Neural cell (in vitro differentiated cells): ENCODE measurements at regions not wholly inside any gene's neighbourhood (a gene's known extent, or its start where the extent isn't known, plus 50 kb on each side); places are given as distances from the start of the nearest gene placed in this dataset.

Experiments used
- H2AFZ ChIP-seq: fragments of 200-600, 300-800 bp; sonication (generic), shearing (Covaris generic); 2 replicates; pipeline ENCODE4 v1.6.0; 2014; ENCODE audit warnings: low read depth, mild to moderate bottlenecking, antibody characterized with exemption, low read length, moderate library complexity
- H3F3A ChIP-seq: fragments of 200-600 bp; shearing (Covaris generic); 2 replicates; pipeline ENCODE4 v1.6.1; 2016; ENCODE audit warnings: mild to moderate bottlenecking, moderate library complexity, mixed read lengths, antibody characterized with exemption, low read length; ENCODE audit not compliant: insufficient read depth, poor library complexity, severe bottlenecking
- H3K27ac ChIP-seq: fragments of 200-600, 300-800 bp; sonication (generic), shearing (Covaris generic); 2 replicates; pipeline ENCODE4 v1.5.1; 2014; ENCODE audit warnings: mild to moderate bottlenecking, low read length, moderate library complexity
- H3K27me3 ChIP-seq: fragments of 300-800, 200-600 bp; sonication (generic), shearing (Covaris generic); 2 replicates; pipeline ENCODE4 v1.6.0; 2014; ENCODE audit warnings: mild to moderate bottlenecking, low read depth, low read length, moderate library complexity; ENCODE audit not compliant: insufficient read depth
- H3K36me3 ChIP-seq: fragments of 300-800, 200-600 bp; sonication (generic), shearing (Covaris generic); 2 replicates; pipeline ENCODE4 v1.5.1; 2014; ENCODE audit warnings: mild to moderate bottlenecking, antibody characterized with exemption, low read length, moderate library complexity; ENCODE audit not compliant: insufficient read depth
- H3K4me2 ChIP-seq: fragments of 300-800, 200-600 bp; sonication (generic), shearing (Covaris generic); 2 replicates; pipeline ENCODE4 v1.6.0; 2014; ENCODE audit warnings: mild to moderate bottlenecking, low read length
- H3K4me3 ChIP-seq: fragments of 300-800, 200-600 bp; sonication (generic), shearing (Covaris generic); 2 replicates; pipeline ENCODE4 v1.5.1; 2014; ENCODE audit warnings: mild to moderate bottlenecking, low read length, moderate library complexity
- H3K79me2 ChIP-seq: fragments of 200-600 bp; shearing (Covaris generic); replicated peaks from 2 replicates; pipeline ENCODE4 v1.6.0; 2014; ENCODE audit warnings: mild to moderate bottlenecking, low read length, moderate library complexity; ENCODE audit not compliant: insufficient read depth
- H3K9ac ChIP-seq: fragments of 300-800, 200-600 bp; sonication (generic), shearing (Covaris generic); 2 replicates; pipeline ENCODE4 v1.6.1; 2016; ENCODE audit warnings: mild to moderate bottlenecking, low read length, mixed read lengths
- H3K9me2 ChIP-seq: fragments of 200-600 bp; shearing (Covaris generic); 2 replicates; pipeline ENCODE4 v1.6.1; 2016; ENCODE audit warnings: mild to moderate bottlenecking, low read length, mixed read lengths; ENCODE audit not compliant: insufficient read depth
- H3K9me3 ChIP-seq: fragments of 200-600, 300-800 bp; sonication (generic), shearing (Covaris generic); 2 replicates; pipeline ENCODE4 v1.6.1; 2016; ENCODE audit warnings: mild to moderate bottlenecking, mixed run types, low read length, moderate library complexity, mixed read lengths
- H4K20me1 ChIP-seq: fragments of 200-600 bp; shearing (Covaris generic); 2 replicates; pipeline ENCODE4 v1.6.1; 2016; ENCODE audit warnings: mild to moderate bottlenecking, mixed run types; ENCODE audit not compliant: insufficient read depth
- EP300 ChIP-seq: fragments of 450-650 bp; conservative IDR thresholded peaks from 2 replicates; pipeline ENCODE4 v1.6.1; 2014; ENCODE audit warnings: antibody characterized with exemption, mild to moderate bottlenecking, moderate library complexity; ENCODE audit not compliant: poor library complexity, severe bottlenecking
- EZH2 ChIP-seq: fragments of 200-600, 300-800 bp; shearing (Covaris generic), sonication (generic); IDR thresholded peaks from 2 replicates; pipeline ENCODE4 v1.6.1; 2014; ENCODE audit warnings: antibody characterized with exemption, low read length, borderline replicate concordance, mild to moderate bottlenecking; ENCODE audit not compliant: insufficient read depth, poor library complexity, severe bottlenecking
- MXI1 ChIP-seq: fragments of 450-650 bp; conservative IDR thresholded peaks from 2 replicates; pipeline ENCODE4 v1.6.1; 2014; ENCODE audit warnings: antibody characterized with exemption, mild to moderate bottlenecking; ENCODE audit not compliant: poor library complexity, severe bottlenecking
- POLR2AphosphoS5 ChIP-seq: IDR thresholded peaks from 2 replicates; pipeline ENCODE4 v1.6.1; 2012
- RAD21 ChIP-seq: fragments of 450-650 bp; conservative IDR thresholded peaks from 2 replicates; pipeline ENCODE4 v1.6.1; 2014; ENCODE audit warnings: antibody characterized with exemption, mild to moderate bottlenecking, moderate library complexity
- SMC3 ChIP-seq: fragments of 450-650 bp; conservative IDR thresholded peaks from 2 replicates; pipeline ENCODE4 v1.6.1; 2014; ENCODE audit warnings: antibody characterized with exemption, mild to moderate bottlenecking, moderate library complexity; ENCODE audit not compliant: poor library complexity
- TAF1 ChIP-seq: IDR thresholded peaks from 2 replicates; pipeline ENCODE4 v1.6.1; 2012; ENCODE audit warnings: low read depth
- TF ChIP-seq, protein P1 (sequence below): fragments of 450-650 bp; IDR thresholded peaks from 2 replicates; pipeline ENCODE4 v1.5.1; 2014; ENCODE audit warnings: antibody characterized with exemption, mild to moderate bottlenecking, moderate library complexity; ENCODE audit not compliant: poor library complexity, severe bottlenecking
- TF ChIP-seq, protein P2 (sequence below): IDR thresholded peaks from 2 replicates; pipeline ENCODE4 v1.6.1; 2012; ENCODE audit warnings: borderline replicate concordance

DNA sequence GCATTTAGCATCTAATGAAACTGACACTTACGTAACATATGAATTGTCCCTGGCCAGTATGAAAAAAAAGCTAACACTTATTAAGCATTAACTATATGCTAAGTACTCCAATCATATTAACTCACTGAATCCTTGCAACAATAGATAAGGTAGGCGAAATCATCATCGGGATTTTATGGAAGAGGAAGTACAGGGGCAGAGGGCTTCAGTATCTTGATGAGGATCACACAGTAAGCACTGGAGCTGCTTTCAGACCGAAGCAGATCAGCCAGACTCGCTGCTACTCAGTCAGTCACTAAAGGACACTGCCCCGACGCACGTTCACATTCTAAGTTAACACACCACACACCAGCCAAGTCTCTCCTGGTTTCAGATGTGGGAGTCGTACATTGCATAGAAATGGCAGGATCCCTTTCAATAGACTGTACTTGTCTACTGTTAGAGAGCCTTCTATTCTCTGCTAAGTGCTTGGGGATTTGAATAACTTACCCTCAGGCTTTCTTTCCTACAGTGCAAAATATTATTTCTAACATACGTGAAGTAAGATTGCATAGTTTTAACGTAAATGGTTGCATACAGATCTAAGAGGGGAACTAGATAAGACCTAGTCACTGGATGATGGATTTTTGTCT lies 540.2 kb upstream of the TENM3 start:
- Histone ChIP-seq H3K9me2 (no peaks in the 10 kb centered on the region), H3K27ac (no peak overlapping the region), H4K20me1 (no peaks in the 10 kb centered on the region), H3K9ac (no peak overlapping the region), H3K9me3 (no peaks in the 10 kb centered on the region), H3K27me3 (no peaks in the 10 kb centered on the region), H3F3A (no peaks in the 10 kb centered on the region), H2AFZ (no peak overlapping the region), H3K4me3 (no peak overlapping the region), H3K79me2 (no peaks in the 10 kb centered on the region), H3K36me3 (no peaks in the 10 kb centered on the region), H3K4me2 (no peak overlapping the region)
- no peak for TF ChIP-seq RAD21
- TF ChIP-seq, protein P1, sequence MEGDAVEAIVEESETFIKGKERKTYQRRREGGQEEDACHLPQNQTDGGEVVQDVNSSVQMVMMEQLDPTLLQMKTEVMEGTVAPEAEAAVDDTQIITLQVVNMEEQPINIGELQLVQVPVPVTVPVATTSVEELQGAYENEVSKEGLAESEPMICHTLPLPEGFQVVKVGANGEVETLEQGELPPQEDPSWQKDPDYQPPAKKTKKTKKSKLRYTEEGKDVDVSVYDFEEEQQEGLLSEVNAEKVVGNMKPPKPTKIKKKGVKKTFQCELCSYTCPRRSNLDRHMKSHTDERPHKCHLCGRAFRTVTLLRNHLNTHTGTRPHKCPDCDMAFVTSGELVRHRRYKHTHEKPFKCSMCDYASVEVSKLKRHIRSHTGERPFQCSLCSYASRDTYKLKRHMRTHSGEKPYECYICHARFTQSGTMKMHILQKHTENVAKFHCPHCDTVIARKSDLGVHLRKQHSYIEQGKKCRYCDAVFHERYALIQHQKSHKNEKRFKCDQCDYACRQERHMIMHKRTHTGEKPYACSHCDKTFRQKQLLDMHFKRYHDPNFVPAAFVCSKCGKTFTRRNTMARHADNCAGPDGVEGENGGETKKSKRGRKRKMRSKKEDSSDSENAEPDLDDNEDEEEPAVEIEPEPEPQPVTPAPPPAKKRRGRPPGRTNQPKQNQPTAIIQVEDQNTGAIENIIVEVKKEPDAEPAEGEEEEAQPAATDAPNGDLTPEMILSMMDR, result no peak
- no peak for TF ChIP-seq MXI1
- no peak for TF ChIP-seq POLR2AphosphoS5
- no peak for TF ChIP-seq TAF1
- TF ChIP-seq SMC3, result no peak
- no peak for TF ChIP-seq EP300
- TF ChIP-seq, protein P2, sequence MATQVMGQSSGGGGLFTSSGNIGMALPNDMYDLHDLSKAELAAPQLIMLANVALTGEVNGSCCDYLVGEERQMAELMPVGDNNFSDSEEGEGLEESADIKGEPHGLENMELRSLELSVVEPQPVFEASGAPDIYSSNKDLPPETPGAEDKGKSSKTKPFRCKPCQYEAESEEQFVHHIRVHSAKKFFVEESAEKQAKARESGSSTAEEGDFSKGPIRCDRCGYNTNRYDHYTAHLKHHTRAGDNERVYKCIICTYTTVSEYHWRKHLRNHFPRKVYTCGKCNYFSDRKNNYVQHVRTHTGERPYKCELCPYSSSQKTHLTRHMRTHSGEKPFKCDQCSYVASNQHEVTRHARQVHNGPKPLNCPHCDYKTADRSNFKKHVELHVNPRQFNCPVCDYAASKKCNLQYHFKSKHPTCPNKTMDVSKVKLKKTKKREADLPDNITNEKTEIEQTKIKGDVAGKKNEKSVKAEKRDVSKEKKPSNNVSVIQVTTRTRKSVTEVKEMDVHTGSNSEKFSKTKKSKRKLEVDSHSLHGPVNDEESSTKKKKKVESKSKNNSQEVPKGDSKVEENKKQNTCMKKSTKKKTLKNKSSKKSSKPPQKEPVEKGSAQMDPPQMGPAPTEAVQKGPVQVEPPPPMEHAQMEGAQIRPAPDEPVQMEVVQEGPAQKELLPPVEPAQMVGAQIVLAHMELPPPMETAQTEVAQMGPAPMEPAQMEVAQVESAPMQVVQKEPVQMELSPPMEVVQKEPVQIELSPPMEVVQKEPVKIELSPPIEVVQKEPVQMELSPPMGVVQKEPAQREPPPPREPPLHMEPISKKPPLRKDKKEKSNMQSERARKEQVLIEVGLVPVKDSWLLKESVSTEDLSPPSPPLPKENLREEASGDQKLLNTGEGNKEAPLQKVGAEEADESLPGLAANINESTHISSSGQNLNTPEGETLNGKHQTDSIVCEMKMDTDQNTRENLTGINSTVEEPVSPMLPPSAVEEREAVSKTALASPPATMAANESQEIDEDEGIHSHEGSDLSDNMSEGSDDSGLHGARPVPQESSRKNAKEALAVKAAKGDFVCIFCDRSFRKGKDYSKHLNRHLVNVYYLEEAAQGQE, result no peak
- TF ChIP-seq EZH2, result no peak

DNA sequence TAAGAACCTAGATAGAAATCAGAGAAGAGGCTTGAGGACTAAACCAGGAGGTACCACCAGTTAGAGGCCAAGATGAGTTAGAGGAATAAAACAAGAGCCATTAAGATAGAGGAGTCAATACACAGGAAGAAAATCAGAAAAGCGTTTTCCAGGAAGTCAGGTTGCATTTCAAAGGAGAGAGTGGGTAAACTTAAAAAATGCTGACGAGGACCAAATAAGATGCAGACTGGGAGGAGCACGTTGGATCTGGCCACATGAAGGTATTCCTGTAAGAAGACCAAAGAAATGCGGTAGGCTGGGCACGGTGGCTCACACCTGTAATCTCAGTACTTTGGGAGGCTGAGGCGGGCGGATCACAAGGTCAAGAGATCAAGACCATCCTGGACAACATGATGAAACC lies 533.1 kb upstream of the TENM3 start:
- no peak overlapping the region for H2AFZ ChIP-seq
- no peaks in the 10 kb centered on the region for H3K36me3 ChIP-seq
- no peak overlapping the region for H3K4me2 ChIP-seq
- no peaks in the 10 kb centered on the region for H3K9me2 ChIP-seq
- H3K79me2 ChIP-seq, result no peaks in the 10 kb centered on the region
- H3K9me3 ChIP-seq, result no peaks in the 10 kb centered on the region
- TF ChIP-seq MXI1 (no peak), RAD21 (no peak), SMC3 (no peak), POLR2AphosphoS5 (no peak), EP300 (no peak), EZH2 (no peak), TAF1 (no peak)
- TF ChIP-seq, protein P2, result no peak
- TF ChIP-seq, protein P1, result no peak
- no peak overlapping the region for H3K27ac ChIP-seq
- no peaks in the 10 kb centered on the region for H4K20me1 ChIP-seq
- no peak overlapping the region for H3K9ac ChIP-seq
- no peaks in the 10 kb centered on the region for H3F3A ChIP-seq
- H3K27me3 ChIP-seq, result no peaks in the 10 kb centered on the region
- H3K4me3 ChIP-seq, result no peak overlapping the region
